GM10248 (cell line): ENCODE measurements at regions not wholly inside any gene's neighbourhood (a gene's known extent, or its start where the extent isn't known, plus 50 kb on each side); places are given as distances from the start of the nearest gene placed in this dataset.

Source experiments
- CTCF ChIA-PET: fragments of 300-600 bp; sonication (Branson Sonifier 250); formaldehyde crosslinking; extraction: SDS; loops from one replicate; lab custom pipeline; 2021; ENCODE audit warnings: antibody characterized with exemption; lab: Yijun Ruan, JAX
- POLR2A ChIA-PET: fragments of 350-650 bp; sonication (Branson Sonifier 250); formaldehyde crosslinking; extraction: SDS; loops from one replicate; lab custom pipeline; 2020; ENCODE audit warnings: antibody characterized with exemption; lab: Yijun Ruan, JAX
- DNase-seq: peaks from one replicate; pipeline ENCODE4 v3.0.0; 2012; ENCODE audit errors: extremely low spot score
- CTCF ChIP-seq: IDR thresholded peaks from 2 replicates; pipeline ENCODE4 v1.5.1; 2012; ENCODE audit warnings: mild to moderate bottlenecking, low read depth; ENCODE audit errors: extremely low read depth, missing control alignments, control extremely low read depth

GRCh38 chr1:223034270-223034798 is 108.7 kb downstream of the TLR5 start:
- POLR2A ChIA-PET = no interaction called here
- CTCF ChIA-PET = interaction anchor here (0.9 kb wide), 1 partner anchor 283 kb away, joined by 3 read pairs; no protein-coding TSS in a partner anchor
- no peak for DNase-seq
- no peak for TF ChIP-seq CTCF

- ChIA-PET POLR2A (no interaction called here), CTCF (no interaction called here)
- DNase-seq = no peak
- TF ChIP-seq CTCF = no peak
Measured at GRCh38 chr1:223035724-223036478, 107.1 kb downstream of the TLR5 start.

DNA sequence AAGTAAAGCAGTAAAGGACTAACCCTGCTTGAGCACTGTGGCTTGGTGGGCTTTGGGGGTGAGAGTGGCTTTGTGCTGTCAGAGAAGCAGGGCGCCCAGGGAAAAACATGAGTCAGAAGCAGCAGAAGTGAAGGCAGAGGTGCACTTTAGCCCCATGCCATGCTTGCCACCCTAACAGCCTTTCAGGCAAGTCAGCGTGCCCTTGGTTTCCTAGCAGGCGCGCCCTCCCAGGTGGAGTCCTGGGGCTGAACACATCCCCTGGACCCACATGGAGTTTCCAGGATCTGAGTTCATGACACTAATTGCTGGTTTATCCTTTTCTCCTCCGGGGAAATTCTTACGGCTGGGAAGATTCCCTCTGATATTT is 106.6 kb downstream of the TLR5 start:
- CTCF ChIA-PET = no interaction called here
- POLR2A ChIA-PET = no interaction called here
- no peak for TF ChIP-seq CTCF
- no peak for DNase-seq

- no peak for DNase-seq
- ChIA-PET POLR2A (no interaction called here), CTCF (no interaction called here)
- TF ChIP-seq CTCF = no peak
Measured at GRCh38 chr1:223037845-223038244, 105.2 kb downstream of the TLR5 start.

GRCh38 chr1:223038288-223039006 is 104.6 kb downstream of the TLR5 start:
- ChIA-PET CTCF (no interaction called here), POLR2A (no interaction called here)
- TF ChIP-seq CTCF = no peak
- no peak for DNase-seq

DNA sequence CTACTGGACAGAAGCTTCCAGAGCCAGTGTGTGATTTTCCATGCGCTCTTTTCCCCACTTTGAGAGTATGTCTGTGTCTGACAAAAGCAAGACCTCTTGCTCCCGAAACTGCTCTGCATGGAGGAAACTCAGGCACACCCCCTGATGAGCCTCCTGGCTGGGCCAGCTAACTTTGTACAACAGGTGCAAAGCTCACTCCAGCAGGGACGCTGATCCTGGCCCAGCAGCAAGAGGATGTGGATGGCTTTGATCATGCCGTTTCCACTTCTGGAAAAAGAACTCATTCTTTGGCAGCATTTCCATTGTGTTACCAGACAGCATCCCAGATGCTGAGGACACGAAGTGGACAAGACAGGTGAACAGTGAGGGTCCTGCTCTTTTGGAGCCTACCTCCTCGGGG is 103.1 kb downstream of the TLR5 start:
- no peak for TF ChIP-seq CTCF
- no peak for DNase-seq
- POLR2A ChIA-PET = no interaction called here
- CTCF ChIA-PET = no interaction called here
